ENCODE measurements at regions not wholly inside any gene's neighbourhood (a gene's known extent, or its start where the extent isn't known, plus 50 kb on each side); places are given as distances from the start of the nearest gene placed in this dataset.

DNA sequence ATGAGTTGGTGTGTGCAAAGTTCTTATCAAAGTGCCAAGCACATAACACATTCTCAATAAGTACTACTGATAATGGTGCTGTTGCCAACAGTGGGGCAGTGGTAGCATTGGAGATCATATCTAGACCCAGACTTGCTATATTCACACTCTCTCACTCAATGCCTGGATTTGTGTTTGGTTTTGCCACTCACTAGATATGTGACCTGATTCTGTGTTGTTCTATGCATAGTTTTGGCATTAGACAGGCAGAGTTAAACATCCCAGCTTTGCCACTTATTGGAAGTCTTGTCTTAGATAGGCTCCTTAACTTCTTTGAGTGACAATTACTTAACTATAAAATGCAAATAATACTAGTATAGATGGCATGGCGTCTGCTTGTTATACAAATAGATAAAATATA lies 642.6 kb upstream of the CCDC179 start:
- no peak for DNase-seq (ENCODE audit: low read depth)
- TF ChIP-seq, protein P1, sequence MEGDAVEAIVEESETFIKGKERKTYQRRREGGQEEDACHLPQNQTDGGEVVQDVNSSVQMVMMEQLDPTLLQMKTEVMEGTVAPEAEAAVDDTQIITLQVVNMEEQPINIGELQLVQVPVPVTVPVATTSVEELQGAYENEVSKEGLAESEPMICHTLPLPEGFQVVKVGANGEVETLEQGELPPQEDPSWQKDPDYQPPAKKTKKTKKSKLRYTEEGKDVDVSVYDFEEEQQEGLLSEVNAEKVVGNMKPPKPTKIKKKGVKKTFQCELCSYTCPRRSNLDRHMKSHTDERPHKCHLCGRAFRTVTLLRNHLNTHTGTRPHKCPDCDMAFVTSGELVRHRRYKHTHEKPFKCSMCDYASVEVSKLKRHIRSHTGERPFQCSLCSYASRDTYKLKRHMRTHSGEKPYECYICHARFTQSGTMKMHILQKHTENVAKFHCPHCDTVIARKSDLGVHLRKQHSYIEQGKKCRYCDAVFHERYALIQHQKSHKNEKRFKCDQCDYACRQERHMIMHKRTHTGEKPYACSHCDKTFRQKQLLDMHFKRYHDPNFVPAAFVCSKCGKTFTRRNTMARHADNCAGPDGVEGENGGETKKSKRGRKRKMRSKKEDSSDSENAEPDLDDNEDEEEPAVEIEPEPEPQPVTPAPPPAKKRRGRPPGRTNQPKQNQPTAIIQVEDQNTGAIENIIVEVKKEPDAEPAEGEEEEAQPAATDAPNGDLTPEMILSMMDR (IDR thresholded peaks at IDR 0.05; ENCODE audit: insufficient read depth, low read depth, low read length): no peak
- no peak overlapping the region for H3K4me3 ChIP-seq (ENCODE audit: low read depth, low read length)

DNA sequence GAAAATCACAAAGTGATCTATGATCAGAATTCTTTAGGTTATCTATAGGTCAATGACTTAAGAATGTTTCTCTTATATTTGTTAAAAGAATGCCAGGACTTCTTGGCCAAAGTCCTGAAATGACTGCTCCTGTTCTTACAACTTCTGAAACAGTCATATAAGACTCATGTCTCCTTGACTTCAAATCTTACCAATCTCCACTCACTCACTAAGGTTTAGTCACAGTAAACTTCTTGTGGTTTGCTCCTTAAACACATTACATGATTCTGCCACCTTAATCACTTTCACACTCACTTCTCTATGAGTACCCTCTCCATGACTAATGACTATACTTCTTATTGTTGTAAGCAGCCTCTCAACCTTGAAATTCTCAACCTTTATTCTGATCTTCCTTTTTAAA lies 648.7 kb upstream of the CCDC179 start:
- H3K4me3 ChIP-seq (ENCODE audit: low read depth, low read length): no peak overlapping the region
- TF ChIP-seq, protein P1 (IDR thresholded peaks at IDR 0.05; ENCODE audit: insufficient read depth, low read depth, low read length): no peak
- no peak for DNase-seq (ENCODE audit: low read depth)

DNA sequence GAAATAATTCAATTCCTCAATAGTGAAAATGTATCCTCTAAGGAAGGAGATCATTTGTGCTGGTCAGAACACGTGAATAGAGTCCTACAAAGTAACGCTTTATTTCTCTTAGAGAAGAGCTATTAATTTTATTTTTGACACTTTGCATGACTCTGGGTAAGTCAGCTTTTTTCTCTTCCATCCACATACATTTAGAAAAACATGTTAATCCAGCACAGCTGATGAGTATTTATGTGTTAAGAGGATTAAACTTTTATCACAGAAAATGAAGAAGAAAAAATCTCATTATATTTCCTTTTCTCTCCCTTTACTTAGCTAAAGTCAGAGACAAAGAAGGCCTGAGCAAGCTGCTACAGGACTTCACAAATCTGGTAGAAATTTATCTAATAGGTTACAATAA lies 649.5 kb upstream of the CCDC179 start:
- TF ChIP-seq, protein P1 (IDR thresholded peaks at IDR 0.05; ENCODE audit: insufficient read depth, low read depth, low read length): no peak
- H3K4me3 ChIP-seq (ENCODE audit: low read depth, low read length): no peak overlapping the region
- no peak for DNase-seq (ENCODE audit: low read depth)

DNA sequence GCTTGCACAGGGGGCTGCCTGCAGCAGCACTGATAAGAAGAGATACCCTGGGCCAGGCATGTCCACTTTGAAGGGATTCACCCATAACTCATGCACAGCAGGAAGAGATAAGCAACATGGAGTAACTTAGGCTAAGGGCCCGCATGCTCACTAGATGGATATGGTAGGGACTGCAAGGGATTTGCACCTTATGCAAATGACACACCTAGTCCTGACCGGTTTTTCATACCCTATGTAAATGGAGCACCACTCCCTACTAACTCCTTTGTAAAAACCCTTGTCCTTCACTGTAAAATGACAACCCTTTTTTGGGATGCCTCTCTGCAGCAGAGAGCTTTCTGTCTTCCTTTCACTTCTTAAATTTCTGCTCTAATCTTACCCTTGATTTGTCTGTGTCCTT lies 658.9 kb upstream of the CCDC179 start:
- H3K4me3 ChIP-seq (ENCODE audit: low read depth, low read length): no peak overlapping the region
- TF ChIP-seq, protein P1 (IDR thresholded peaks at IDR 0.05; ENCODE audit: insufficient read depth, low read depth, low read length): no peak
- DNase-seq (ENCODE audit: low read depth): no peak

DNA sequence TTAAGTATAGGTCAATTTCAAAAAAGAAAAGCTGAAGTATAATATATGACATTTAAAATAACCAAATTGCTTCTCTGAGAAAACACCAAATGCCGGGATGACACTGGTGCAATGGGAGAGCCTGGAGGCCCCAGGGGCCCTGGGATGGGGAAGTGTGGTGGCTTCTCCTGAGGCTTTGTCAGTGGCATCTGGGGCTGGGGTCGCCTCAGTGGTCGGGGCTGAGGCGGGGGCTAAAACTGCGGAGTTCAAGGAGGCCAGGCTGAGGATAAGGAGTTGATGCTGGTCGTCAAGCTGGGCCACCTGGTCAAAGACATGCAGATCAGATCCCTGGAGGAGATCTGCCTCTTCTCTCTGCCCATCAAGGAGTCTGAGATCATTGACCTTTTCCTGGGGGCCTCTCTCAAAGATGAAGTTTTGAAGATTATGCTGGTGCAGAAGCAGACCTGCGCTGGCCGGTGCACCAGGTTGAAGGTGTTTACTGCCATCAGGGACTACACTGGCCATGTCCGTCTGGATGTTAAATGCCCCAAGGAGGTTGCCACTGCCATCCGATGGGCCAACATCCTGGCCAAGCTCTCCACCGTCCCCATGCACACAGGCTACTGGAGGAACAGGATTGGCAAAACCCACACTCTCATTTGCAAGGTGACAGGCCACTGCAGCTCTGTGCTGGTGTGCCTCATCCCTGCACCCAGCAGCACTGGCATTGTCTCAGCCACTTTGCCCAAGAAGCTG lies 660.1 kb upstream of the CCDC179 start:
- DNase-seq (ENCODE audit: low read depth): no peak
- H3K4me3 ChIP-seq (ENCODE audit: low read depth, low read length): no peak overlapping the region
- TF ChIP-seq, protein P1 (IDR thresholded peaks at IDR 0.05; ENCODE audit: insufficient read depth, low read depth, low read length): no peak

DNA sequence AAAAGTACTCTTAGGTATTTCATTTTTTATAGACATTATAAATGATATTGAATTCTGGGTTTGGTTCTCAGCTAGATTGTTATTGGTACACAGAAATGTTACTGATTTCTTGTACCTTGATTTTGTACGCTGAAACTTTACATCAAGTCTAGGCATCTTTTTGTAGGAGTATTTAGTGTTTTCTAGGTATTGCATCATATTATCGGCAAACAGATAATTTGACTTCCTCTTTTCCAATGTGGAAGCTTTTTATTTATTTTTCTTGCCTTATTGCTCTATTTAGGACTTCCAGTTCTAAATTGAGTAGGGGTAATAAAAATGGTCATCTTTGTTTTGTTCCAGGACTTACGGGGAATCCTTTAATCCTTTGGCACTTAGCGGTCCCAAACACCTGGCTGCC lies 676.6 kb upstream of the CCDC179 start:
- no peak overlapping the region for H3K4me3 ChIP-seq (ENCODE audit: low read depth, low read length)
- DNase-seq (ENCODE audit: low read depth): no peak
- TF ChIP-seq, protein P1 (IDR thresholded peaks at IDR 0.05; ENCODE audit: insufficient read depth, low read depth, low read length): no peak

DNA sequence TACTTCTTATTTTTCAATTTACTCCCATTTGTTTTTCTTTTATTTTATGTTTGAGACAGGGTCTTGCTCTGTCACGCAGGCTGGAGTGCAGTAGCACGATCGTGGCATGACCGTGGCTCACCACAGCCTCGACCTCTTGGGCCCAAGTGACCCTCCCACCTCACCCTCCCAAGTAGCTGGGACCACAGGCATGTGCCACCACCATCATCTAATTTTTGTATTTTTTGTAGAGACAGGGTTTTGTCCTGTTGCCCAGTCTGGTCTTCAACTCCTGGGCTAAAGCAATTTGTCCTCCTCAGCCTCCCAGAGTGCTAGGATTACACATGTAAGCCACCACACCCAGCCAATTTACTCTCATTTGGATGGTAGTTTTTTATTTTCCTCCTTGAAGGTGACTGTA lies 679.3 kb upstream of the CCDC179 start:
- no peak overlapping the region for H3K4me3 ChIP-seq (ENCODE audit: low read depth, low read length)
- DNase-seq (ENCODE audit: low read depth): no peak
- TF ChIP-seq, protein P1 (IDR thresholded peaks at IDR 0.05; ENCODE audit: insufficient read depth, low read depth, low read length): no peak
